Umbilical cord (tissue), 1 donor: ENCODE measurements at regions not wholly inside any gene's neighbourhood (a gene's known extent, or its start where the extent isn't known, plus 50 kb on each side); places are given as distances from the start of the nearest gene placed in this dataset.
"Not testable (repeated sequence)": the region's sequence is repeated elsewhere in the genome, so short reads cannot be mapped to it uniquely, and the experiment has no call there.

ENCODE experiments used
- DNase-seq: peaks from one replicate; pipeline ENCODE4 v3.0.0-alpha.2; 2015; ENCODE audit warnings: low spot score

DNA sequence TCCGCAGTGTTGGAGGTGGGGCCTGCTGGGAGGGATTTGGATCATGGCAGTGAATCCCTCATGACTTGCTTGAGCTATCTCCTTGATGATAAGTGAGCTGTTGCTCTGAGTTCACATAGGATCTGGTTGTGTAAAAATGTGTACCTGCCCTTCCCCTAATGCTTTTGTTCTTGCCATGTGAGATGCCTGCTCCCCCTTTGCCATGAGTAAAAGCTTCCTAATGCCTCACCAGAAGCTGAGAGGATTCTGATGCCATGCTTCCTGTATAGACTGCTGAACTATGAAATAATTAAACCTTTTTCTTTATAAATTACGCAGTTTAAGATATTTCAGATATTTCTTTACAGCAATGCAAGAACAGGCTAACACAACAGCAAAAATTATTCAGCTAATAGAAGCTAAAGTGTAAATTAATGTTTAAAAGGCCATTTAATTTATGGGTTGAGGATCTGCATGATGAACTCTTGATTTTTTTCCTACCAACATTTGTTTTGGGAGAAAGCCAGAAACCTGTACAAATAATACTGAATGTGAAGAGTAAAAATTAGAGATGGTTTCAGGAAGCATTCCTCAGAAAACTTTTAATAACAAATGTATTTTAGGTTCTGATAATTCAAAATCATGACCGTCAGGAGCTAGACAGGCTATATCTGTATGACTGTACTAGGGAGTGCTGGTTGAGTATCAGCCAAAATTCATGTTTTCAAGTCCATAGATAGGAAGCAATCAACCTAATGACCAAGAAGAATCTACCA is 177.5 kb upstream of the GRIA4 start:
- DNase-seq: no peak

DNA sequence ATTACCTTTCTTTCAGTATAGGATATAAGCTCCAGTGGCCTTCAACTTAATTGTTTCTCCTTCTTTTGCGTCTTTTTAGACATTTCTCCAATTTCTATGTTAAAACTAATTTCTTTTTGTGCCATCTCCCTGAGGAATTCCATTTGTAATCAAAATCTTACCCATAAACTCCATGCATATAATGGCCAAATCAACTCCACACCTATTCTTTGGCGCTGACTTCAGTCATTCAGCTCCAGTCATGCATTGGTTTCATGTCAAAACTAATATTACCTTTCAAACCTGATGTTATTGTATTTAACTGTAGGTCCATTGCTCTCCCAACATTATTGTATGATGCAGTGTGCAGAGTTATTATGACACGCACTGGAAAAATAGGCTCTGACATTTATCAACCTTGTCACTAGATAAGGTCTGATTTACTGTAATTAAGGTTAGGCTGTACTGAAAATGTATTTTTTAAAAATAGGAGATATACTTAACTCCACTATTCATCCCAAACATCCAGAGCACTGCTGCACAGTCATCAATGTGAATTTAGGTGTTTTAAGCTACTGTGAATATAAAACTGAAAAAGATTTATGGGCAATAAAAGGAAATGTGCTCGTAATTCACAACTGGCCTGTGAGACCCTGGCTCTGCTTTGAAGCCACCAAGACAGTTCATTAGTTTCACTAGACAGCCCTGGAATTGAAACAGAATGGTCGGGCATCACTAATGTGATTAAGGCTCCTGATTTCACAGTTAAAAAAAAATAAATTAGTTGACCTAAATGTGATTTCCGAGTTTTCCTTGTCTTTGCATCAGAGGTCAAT is 180.6 kb upstream of the GRIA4 start:
- DNase-seq: no peak

DNA sequence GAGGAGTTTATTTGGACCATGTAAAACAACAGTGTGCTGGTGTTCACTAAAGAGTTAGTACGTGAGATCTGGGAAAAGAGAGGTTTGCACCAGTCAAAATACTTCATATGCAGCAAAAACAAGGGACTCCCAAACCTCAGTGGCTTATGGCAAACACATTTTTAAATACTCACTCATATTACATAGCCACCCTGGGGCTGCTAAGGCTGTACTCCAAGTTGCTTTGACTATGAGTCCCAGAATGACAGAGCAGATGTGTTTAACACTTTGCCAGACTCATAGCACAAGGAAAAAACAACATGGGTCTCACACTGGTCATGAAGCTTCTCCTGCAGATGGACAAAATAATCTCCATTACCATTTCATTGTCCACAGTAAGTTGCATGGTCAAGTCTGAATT is 202.8 kb upstream of the GRIA4 start:
- DNase-seq: no peak

DNA sequence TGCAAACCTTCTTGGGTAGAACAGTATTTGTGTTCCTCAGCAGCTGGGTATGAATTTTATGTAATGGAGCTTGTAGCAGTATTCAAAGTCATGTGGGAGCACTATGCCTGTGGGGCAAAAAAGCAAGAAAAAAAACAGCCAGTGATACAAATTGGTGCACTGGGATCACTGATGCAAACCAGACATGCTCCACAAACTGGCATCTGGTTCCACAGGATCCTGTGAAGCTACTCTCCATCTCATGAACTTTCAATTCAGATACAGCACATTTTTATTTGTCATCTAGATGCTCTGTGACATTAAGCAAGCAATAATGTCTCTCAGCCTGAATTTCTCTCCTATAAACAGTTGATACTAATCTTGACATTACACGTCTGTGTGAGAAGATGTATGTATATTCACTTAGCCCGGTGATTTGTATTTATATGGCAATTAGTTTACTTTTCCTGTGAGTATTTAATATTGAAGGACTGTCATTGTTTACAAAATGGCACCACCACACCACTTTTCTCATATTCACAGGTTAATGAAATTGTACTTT is 208.5 kb upstream of the GRIA4 start:
- DNase-seq: peak; percentile 18

DNA sequence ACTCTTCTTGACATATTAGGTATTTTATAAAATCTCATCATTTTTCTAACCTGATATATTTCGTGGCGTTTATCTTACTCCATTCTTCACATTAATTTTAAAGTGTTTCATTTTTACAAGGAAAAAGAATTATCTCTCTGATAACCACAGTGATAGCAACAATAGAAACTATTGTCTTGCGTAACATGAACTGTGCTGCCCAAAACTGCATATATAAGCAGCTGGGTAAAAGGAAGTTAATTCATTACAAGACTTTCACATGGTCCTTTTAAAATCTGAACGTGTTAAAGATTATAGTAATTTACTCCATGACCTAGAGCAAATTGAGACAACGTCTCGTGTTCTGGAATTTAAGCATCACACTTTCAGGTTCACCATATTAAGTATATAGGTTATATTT is 210.4 kb upstream of the GRIA4 start:
- no peak for DNase-seq

DNA sequence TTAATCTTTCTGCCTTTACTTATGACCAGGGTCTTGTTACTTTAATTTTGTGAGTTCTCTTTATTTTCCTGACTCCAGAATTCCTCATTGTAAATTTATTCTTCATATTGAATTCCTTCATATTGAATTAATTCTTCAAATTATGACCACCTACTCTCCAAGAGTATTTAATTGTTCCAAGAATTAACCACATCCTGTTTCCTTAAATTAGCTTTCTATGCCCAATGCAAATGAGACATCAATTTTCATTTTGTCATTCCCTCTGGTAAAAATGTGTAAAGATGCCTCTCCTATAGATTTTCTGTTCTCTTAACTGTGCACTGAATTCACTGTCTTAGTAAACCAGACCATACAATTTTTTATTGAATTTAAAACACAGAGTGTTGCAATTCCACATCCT is 211.2 kb upstream of the GRIA4 start:
- no peak for DNase-seq

DNA sequence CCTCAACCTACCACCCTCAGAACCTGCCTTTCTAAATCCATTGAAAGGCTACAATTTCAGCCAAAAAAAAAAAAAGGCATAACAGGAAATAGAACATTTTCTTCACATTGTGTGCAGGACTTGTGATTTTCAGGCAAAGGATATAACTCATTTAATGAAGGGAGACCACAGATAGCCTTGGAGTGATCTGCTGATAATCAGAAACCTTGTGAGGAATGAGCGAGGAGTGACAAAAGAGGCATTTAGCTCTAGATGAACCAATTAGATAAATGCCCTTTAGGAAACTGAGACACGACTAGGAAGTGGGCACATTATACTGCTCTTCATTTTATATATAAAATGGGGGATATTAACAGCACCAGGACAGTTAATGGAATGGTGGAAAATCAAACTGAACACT is 216.5 kb upstream of the GRIA4 start:
- DNase-seq: no peak

DNA sequence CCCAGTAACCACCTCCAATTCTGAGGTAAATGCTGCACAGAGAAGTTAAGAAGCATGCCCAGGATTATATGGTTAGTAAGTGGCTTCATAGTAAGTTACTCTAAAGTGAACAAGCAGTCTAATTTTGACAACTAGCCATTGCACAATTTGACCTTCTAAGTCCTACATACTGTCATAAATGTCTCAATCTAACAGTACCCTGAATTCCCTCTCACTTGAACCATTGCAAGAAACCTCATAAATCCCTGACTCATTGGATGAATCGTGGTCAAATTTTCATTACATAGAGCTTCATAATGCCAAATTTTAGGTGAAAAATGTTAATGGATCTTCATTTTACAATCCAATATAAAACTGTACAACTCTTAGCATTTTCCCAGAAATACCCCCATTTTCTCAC is 217.3 kb upstream of the GRIA4 start:
- DNase-seq: no peak

DNA sequence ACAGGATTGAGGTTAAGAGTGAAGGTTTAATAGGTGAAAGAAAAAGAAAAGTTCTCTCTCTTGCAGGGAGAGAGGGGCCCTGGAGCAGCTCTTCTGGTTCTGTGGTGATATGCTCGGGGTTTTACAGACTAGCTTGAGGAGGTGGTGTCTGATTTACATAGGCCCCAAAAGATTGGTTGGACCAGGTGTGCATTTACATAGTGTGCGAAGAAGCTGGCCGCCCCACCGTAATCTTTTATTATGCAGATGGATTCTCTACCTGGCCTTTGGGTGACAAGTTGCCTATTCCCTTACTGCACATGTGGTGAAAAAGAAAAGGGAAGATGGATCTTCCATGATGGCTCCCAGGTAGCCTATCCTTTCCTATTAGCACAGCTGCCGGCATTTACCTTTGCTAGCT is 219.9 kb upstream of the GRIA4 start:
- no peak for DNase-seq

DNA sequence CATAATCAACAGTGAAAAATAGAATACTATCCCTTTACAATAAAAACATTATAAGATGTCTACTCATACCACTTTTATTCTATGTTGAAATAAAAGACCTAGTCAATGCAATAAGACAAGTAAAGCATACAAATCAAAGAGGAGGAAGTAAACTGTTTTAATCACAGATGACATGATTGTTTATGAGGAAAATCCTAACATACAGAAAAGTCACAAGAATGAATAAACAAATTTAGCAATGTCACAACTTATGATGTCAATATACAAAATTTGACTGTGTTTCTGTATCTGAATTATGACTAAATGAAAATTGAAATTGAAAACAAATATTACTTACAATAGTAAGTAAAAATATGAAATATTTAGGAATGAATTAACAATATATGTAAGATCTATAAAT is 221.9 kb upstream of the GRIA4 start:
- DNase-seq: no peak

DNA sequence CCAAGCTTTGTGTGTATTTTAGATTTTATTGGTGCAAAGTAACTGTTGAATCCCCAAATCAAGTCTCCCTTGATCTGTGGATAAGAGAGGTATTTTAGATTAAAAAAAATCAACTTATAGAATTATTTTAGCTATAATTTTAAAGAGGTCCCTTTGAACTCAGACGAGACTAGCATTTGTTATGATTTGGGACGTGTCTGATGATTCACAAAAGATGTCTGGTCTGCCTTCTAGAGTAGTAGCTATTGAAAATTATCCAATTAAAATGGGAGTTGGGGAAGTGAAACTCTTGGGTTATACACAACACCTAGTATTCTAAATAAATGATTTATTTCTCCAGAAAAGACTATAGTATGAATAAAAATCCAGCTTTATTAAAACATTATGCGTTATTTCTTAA is 227.9 kb upstream of the GRIA4 start:
- no peak for DNase-seq

DNA sequence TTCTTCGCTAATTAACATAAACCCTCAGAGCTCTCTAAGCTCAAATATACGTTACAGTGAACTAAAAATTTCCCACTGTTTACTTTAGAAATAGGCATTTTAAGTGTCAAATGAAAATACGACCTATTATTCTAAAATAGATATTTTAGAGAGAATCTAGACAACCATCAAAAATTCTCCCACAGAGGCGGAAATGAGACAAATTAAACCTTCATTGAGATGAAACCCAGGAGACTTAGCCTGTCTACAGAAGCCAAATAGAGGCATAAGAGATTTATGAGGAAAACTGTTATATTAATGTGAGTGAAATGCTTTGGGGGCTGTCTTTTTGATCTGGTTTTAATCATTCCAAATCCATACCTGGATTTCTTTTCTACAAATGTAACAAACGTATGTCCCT is 232.0 kb upstream of the GRIA4 start:
- DNase-seq: peak; percentile 64

DNA sequence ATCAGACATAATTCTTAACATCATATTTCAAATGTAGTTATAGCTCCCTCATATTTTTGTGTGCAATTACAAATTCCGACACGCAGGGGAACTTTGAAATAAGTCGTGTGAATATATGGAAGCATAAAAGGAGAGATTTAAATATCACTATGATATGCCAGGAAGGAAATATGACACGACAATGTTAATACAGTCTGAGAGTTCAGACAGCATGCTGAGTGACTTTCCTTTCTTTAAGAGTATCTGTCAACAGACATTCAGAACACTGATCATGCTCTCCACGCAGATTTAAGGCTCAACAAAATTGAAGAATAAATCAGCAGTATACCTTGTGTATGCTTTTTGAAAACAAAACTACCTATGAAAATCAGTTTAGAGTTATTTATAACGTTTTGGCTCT is 232.6 kb upstream of the CARD18 start:
- peak; percentile 23 for DNase-seq

DNA sequence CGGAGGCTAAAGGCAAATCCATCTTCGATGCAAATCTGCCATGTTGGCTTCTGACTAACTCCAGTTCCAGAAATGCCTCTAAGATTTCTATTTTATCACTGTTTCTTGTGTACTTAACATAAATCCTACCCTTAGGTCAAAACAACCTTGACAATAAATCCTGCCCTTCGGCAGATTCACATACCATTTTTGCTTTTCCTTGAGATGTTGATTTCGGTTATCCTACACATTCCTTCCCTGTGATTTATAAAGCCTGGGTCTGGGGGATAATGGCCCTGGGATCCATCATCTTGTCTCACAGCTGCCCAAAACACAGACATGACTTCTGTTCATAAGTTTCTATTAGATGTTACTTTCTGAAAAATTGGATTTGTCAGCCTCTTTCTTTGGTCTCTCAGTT is 231.7 kb upstream of the CARD18 start:
- peak; percentile 73 for DNase-seq

DNA sequence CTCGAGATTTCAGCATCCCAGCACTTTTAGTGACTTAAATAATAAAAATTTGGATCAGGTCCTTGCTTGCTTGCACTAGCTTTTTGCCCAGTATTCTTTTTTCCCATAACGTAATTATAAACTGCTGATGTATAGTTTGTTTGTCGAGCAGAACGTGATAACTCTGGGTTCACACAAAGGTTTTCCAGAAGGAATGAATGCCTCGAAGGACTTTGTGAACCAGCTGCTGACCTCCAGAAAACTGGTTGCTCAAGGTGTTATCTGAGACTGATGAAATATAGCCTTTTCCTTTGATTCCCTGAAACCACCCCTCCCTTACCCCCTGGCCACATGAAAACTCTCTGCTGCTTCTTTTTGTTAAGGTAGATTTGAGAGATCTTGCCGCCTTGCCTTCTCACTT is 229.1 kb upstream of the CARD18 start:
- peak; percentile 75 for DNase-seq

DNA sequence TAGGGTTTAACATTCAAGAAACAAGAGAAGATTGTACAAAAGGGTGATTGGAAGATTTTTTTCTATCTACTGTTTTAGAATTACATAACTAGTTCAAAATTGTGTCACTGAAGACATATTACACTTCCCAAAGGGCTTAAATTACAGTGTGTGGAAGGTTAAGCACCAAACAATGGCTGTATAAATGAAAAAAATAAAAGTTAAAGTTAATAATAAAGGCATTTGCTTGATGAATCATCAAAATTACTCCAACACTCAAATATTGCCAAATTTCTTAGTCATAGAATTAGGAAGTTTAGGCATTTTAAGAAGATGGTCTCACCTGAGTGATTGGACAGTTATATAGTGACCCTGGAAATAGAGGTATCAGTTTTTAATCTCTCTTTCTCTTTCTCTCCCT is 227.6 kb upstream of the CARD18 start:
- no peak for DNase-seq

DNA sequence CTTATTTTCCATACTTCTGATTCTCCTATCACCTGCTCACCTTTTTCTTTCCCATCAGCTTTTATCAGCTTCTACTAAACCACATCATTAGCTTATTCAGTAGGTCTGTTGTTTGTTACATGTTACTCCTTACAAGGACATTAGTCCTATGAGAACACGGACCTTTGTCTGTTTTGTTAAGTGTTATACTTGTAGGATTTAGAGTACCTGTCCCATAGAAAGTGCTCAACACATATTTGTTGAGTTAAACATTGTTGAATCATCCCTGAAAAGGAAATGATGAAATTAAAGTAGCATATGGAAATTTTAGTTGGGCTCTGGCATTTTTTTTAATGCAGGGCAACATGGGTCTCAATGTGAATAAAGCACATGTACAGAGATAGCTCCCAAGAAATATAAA is 222.1 kb upstream of the CARD18 start:
- no peak for DNase-seq

DNA sequence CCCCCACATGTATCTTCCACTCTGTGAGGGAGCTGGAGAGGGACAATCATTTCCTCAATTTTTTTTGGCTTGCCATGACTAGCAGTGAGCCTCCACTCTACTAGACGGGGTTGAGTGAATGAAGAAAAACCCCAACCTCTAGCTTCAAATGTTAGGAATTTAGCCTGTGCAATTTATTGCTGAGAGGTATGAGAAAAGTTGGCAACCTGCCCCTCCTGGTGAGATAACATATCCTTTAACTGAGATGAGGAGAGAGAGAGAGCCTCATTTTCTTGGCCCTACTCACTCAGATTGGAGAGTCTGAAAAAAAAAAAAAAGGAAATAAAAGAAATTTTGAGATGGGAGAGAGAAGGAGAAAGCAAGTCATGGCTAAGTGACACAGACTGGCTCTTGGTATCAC is 218.2 kb upstream of the CARD18 start:
- DNase-seq: peak; percentile 19

DNA sequence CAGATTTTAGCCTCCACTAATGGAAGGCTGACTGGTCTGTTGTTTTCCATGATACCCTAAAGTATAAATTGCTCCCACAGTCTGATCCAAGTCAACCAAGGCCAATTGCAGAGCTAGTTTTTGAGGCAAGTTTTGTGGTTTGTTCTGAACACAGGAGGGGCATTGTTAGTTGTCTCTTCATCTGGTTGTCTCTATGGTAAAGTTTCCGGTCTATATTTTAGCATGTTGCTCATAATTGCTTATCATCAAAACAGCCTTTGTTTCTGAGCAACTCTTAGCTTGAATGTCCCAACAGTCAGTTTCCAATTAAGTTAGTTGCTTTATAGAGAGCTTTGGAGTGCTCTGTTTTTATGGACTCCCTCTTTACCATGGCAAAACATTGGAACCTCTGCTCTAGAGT is 217.6 kb upstream of the CARD18 start:
- no peak for DNase-seq

DNA sequence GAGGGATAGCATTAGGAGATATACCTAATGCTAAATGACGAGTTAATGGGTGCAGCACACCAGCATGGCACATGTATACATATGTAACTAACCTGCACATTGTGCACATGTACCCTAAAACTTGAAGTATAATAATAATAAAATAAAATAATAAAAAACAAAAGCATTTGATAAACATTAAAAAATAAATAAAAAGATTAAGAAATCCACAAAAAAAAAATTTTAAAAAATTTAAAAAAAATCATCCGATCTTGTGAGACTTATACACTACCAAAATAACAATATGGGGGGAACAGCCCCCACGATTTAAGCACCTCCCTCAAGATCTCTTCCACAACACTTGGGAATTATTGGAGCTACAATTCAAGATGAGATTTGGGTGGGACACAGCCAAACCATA is 210.3 kb upstream of the CARD18 start:
- DNase-seq: not testable (repeated sequence)

DNA sequence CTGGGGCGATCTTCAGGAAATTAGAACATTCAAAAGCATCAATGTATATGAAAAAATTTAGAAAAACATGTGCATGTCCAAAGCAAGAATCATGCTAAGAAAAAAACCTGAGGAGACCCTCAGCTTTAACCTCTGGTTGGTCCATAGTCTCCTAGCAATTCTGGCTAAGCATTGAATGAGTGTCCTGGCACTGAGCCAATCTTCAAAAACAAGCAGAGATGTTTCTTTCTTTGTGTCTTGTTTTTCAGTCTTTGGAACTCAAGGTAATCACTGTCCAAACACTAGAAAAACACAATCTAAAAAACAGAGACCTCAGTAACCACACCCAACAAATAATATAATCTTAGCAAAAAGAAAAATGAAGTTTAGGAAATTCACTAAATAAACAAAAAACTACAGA is 205.4 kb upstream of the CARD18 start:
- DNase-seq: no peak

DNA sequence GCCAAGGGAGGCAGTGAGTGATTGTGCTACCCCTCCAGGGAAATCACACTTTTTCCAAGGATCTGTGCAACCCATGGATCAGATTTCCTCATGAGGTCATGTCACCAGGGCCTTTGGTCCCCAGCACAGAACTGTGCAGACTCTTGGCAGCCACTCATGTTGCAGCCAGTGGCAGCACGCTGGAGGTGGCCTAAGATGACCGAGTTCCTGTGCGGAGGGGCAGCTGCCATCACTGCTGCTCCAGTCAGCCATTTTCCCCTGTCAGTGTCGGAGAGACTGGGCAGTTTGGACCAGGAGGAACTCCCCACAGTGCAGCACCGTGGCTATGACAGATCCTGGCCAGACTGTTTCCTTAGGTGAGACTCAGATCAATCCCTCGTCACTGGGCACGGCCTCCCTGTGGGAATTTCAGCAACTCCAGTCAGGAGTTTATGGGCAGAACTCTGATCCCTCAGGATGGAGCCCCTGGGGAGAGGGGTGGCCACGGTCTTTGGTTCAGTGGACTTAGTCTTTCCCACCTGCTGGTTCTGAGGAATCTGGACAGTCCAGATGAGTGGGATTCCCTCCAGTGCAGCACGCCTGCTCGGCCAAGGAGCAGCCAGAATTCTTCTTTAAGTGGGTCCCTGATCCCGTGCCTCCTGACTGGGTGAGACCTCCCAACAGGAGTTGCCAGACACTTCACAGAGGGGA is 194.6 kb upstream of the CARD18 start:
- DNase-seq: no peak
